GM12864 (cell line): ENCODE measurements at regions not wholly inside any gene's neighbourhood (a gene's known extent, or its start where the extent isn't known, plus 50 kb on each side); places are given as distances from the start of the nearest gene placed in this dataset.

Experiments used
- DNase-seq: peaks from one replicate; pipeline ENCODE4 v3.0.0-alpha.2; 2011; ENCODE audit warnings: low read depth
- H3K4me3 ChIP-seq: 2 replicates; pipeline ENCODE4 v1.5.1; 2011; ENCODE audit warnings: mild to moderate bottlenecking, low read depth, low read length, control low read depth
- TF ChIP-seq, protein P1 (sequence below): IDR thresholded peaks from 2 replicates; pipeline ENCODE4 v1.5.1; 2011; ENCODE audit warnings: low read depth, mild to moderate bottlenecking, moderate library complexity, low read length, control low read depth, inconsistent platforms; ENCODE audit errors: missing control alignments

- H3K4me3 ChIP-seq: no peak overlapping the region
- TF ChIP-seq, protein P1, sequence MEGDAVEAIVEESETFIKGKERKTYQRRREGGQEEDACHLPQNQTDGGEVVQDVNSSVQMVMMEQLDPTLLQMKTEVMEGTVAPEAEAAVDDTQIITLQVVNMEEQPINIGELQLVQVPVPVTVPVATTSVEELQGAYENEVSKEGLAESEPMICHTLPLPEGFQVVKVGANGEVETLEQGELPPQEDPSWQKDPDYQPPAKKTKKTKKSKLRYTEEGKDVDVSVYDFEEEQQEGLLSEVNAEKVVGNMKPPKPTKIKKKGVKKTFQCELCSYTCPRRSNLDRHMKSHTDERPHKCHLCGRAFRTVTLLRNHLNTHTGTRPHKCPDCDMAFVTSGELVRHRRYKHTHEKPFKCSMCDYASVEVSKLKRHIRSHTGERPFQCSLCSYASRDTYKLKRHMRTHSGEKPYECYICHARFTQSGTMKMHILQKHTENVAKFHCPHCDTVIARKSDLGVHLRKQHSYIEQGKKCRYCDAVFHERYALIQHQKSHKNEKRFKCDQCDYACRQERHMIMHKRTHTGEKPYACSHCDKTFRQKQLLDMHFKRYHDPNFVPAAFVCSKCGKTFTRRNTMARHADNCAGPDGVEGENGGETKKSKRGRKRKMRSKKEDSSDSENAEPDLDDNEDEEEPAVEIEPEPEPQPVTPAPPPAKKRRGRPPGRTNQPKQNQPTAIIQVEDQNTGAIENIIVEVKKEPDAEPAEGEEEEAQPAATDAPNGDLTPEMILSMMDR: no peak
- no peak for DNase-seq
Observed at GRCh38 chr10:129275886-129276285, 191.2 kb upstream of the MGMT start.

DNA sequence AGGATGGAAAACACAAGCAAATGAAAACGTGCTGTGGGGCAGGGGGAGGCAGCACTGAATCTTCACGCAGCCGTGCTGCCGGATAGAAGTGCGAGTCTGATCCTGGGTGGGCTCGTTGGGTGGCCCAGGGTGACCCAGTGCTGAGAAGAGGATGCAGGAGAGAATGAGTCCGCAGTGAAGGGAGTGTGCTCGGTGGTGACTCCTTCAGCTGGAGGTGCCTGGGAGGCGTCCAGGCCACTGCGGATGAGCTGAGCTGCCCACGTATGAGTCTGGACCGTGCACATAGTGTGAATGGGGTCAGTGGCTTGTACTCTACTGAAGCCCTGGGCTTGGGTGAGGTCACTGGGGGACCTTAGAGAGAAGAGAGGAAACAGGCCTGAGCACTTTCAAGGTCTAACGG lies 190.0 kb upstream of the MGMT start:
- TF ChIP-seq, protein P1: no peak
- DNase-seq: no peak
- no peak overlapping the region for H3K4me3 ChIP-seq

DNA sequence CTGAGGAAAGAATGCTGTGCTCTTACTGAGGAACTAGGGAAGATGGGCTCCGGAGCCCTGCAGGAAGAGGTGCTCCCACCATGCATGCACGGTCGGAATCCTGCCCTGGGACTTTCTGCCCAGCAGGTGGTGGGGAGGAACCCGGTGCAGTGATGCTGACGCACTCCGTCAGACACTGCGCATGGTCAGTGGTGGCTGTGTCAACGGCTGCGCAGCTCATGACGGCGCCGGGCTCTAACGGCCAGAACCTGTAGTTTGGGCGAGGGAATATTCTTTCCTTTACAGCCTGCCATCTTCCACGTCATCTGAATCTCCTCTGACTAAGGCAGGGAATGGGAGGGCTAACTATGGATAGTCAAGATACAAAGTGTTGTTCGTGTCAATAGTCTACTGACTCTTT lies 189.2 kb upstream of the MGMT start:
- H3K4me3 ChIP-seq: no peak overlapping the region
- TF ChIP-seq, protein P1: no peak
- no peak for DNase-seq

- no peak for DNase-seq
- TF ChIP-seq, protein P1: no peak
- H3K4me3 ChIP-seq: no peak overlapping the region
Observed at GRCh38 chr10:129278686-129279085, 188.4 kb upstream of the MGMT start.

DNA sequence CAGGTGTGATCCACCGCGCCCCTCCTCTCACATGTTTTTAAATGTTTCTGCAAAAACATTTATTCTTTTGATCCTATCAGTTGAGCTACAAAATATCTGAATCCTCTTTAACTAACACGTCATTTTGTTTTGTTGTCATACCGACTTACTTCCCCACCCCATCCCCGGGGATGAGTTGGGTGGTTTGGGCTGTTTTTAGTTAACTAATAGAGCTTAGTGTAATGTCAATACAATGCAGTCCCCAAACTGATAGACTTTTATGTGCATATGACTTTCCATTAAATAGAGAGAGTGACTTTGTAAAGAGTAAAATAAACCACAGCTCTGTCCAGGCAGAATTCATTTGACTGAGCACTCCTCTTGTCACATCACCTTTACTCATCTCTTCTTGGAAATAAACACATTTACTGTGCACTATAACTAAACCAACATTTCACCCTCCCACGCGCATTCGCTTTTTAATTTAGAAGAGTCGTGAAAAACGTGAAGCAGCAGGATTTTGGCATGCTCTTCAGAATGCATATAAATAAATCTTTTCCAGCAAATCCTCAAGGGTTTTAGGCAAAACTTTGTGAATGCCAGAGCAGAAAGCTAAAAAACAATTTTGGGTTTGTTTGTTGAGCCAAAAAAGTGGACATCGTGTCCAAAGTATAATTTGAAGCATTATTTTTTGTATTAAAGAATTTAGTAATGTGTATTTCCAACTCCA lies 187.4 kb upstream of the MGMT start:
- DNase-seq: no peak
- TF ChIP-seq, protein P1: no peak
- H3K4me3 ChIP-seq: no peak overlapping the region

DNA sequence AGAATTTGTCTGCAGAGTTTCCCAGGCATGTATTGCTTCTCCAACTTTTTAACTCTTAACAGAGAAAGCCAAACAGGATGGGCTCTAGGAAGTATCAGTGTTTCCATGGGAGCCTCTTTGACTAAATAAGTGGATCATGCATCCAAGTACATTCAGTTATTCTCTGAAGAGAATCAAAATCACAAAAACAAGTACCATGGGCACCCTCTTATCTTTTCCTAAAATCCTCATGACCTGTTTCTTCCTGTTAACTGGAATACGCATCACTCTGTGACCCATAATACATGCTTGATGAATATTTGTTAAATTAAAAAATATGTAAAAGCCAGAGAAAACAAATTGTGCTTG lies 186.9 kb upstream of the MGMT start:
- TF ChIP-seq, protein P1: no peak
- H3K4me3 ChIP-seq: no peak overlapping the region
- no peak for DNase-seq

DNA sequence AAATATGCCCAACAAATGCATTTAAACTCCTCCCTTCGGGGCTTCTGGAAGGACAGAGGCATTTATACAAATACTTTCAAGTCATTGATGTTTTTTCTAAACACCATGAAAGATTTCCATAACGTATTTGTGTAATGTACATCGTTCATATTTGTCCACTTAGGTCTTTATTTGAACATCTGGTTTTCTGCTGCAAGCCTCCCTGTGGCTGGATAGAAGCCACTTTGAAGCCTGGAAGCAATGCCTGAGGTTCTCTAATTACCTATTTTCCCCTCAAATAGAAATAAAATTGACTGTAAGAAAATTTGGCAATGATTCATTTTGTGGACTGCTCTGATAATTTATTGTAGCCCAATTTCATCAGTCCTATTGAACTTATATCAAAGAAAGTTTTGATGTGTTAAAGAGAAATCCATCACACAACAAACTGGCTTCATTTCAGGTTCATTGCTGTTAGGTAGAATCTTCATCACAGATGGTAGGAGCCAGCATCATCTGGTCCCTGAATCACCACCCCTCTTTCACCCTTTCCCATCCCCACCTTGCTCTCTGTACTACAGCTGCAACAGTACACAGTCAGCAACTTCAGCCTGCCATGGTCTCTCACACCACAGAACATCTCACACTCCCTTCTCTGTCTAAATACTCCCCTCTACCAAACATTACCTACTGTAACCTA lies 186.0 kb upstream of the MGMT start:
- no peak for DNase-seq
- no peak overlapping the region for H3K4me3 ChIP-seq
- TF ChIP-seq, protein P1: no peak
